ENCODE measurements at regions not wholly inside any gene's neighbourhood (a gene's known extent, or its start where the extent isn't known, plus 50 kb on each side); places are given as distances from the start of the nearest gene placed in this dataset.

DNA sequence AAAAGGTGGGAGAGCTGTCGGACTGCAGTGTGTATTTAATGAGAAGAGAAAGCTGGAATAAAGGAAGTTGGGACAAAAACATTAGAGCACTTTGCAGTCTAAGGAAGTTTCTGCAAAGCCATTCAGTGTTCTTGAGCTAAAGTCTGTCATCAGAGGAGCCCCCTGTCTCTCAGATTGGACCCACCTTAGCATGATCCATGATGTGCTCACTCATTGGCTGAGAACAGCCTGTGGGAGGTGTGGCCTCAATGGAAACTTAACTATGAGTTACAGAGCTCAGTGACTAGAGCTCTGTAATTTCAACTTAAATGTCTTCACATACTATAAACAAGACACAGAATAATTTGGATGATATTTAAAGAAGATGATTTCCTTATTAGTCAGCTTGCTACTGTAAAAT lies 437.0 kb downstream of the BTBD3 start (continued):
- TF ChIP-seq AFF4 (CRISPR knock-in tag; IDR thresholded peaks at IDR 0.05; ENCODE audit: borderline replicate concordance) (no peak), IRF1 (CRISPR knock-in tag; IDR thresholded peaks at IDR 0.05) (no peak), MXD4 (CRISPR knock-in tag; IDR thresholded peaks at IDR 0.05; ENCODE audit: borderline replicate concordance) (no peak), ETV6 (CRISPR knock-in tag; IDR thresholded peaks at IDR 0.05) (no peak), ZBTB21 (CRISPR knock-in tag; IDR thresholded peaks at IDR 0.05; ENCODE audit: borderline replicate concordance) (no peak), PRRX2 (CRISPR knock-in tag; IDR thresholded peaks at IDR 0.05) (no peak), NFYB (CRISPR knock-in tag; conservative IDR thresholded peaks at IDR 0.05; ENCODE audit: low read depth) (no peak)
- TF ChIP-seq, protein P1, sequence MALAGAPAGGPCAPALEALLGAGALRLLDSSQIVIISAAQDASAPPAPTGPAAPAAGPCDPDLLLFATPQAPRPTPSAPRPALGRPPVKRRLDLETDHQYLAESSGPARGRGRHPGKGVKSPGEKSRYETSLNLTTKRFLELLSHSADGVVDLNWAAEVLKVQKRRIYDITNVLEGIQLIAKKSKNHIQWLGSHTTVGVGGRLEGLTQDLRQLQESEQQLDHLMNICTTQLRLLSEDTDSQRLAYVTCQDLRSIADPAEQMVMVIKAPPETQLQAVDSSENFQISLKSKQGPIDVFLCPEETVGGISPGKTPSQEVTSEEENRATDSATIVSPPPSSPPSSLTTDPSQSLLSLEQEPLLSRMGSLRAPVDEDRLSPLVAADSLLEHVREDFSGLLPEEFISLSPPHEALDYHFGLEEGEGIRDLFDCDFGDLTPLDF (CRISPR knock-in tag; IDR thresholded peaks at IDR 0.05) = no peak

GRCh38 chr20:12355185-12355584 lies 437.5 kb downstream of the BTBD3 start:
- POLR2A ChIA-PET = no interaction called here
- H3K9me3 Mint-ChIP-seq = peaks cover 10% of the 10 kb centered on the region; the same call in 1 of the 2 replicates
- peaks cover 27% of the 10 kb centered on the region for H3K4me1 Mint-ChIP-seq
- TF ChIP-seq, protein P2, sequence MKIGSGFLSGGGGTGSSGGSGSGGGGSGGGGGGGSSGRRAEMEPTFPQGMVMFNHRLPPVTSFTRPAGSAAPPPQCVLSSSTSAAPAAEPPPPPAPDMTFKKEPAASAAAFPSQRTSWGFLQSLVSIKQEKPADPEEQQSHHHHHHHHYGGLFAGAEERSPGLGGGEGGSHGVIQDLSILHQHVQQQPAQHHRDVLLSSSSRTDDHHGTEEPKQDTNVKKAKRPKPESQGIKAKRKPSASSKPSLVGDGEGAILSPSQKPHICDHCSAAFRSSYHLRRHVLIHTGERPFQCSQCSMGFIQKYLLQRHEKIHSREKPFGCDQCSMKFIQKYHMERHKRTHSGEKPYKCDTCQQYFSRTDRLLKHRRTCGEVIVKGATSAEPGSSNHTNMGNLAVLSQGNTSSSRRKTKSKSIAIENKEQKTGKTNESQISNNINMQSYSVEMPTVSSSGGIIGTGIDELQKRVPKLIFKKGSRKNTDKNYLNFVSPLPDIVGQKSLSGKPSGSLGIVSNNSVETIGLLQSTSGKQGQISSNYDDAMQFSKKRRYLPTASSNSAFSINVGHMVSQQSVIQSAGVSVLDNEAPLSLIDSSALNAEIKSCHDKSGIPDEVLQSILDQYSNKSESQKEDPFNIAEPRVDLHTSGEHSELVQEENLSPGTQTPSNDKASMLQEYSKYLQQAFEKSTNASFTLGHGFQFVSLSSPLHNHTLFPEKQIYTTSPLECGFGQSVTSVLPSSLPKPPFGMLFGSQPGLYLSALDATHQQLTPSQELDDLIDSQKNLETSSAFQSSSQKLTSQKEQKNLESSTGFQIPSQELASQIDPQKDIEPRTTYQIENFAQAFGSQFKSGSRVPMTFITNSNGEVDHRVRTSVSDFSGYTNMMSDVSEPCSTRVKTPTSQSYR (CRISPR knock-in tag; IDR thresholded peaks at IDR 0.05) = no peak
- TF ChIP-seq ATF3 (CRISPR knock-in tag; conservative IDR thresholded peaks at IDR 0.05) (no peak), GTF2I (CRISPR knock-in tag; conservative IDR thresholded peaks at IDR 0.05) (no peak)
- no peak for DNase-seq (ENCODE audit: low spot score)
- no peaks in the 10 kb centered on the region for H3K36me3 Mint-ChIP-seq
- CTCF ChIA-PET = interaction anchor here (1.5 kb wide), 1 partner anchor 343 kb away, joined by 6 read pairs; no protein-coding TSS in a partner anchor
- no peak for ATAC-seq
- no peak overlapping the region for H3K27ac Mint-ChIP-seq
- no peaks in the 10 kb centered on the region for H3K27me3 Mint-ChIP-seq (ENCODE audit: low read depth)
- no peak overlapping the region for H3K4me3 Mint-ChIP-seq

DNA sequence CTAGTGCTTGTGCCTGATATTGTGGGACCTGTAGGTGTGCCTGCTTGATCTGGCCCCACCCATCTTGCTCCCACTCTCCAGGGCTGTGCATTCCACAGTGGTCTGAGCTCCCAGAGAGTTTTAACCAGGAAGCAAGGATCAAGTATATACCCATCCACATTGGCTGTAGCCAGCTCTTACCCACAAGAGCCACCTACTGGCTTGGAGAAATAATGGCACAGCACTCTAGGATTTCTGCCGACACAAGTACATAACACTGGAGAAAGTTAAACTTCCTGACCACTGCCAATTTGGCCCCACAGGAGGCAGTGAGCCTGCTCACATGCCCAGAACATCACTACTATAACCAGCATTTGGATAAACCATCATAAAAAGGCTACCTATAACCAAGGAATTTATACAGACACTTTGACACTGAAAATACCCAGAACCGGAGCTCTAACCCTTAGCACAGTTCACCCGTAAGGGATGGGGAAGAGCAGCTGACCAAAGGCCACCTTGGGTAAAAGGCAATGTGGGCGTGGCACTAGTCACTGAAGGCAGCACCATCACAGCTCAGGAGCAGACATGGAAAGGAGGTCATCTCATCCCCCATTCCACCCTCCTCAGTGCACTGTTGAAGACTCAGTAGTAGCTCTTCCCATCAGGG lies 440.4 kb downstream of the BTBD3 start:
- Mint-ChIP-seq H3K9me3 (peaks cover 10% of the 10 kb centered on the region; the same call in 1 of the 2 replicates), H3K27ac (no peak overlapping the region), H3K36me3 (no peaks in the 10 kb centered on the region), H3K4me1 (peaks cover 15% of the 10 kb centered on the region), H3K4me3 (no peak overlapping the region), H3K27me3 (ENCODE audit: low read depth) (no peaks in the 10 kb centered on the region)
- DNase-seq (ENCODE audit: low spot score) (peak; percentile 17), ATAC-seq (peak; percentile 96)
- TF ChIP-seq AFF4 (CRISPR knock-in tag; IDR thresholded peaks at IDR 0.05; ENCODE audit: borderline replicate concordance) = no peak
- TF ChIP-seq, protein P3, sequence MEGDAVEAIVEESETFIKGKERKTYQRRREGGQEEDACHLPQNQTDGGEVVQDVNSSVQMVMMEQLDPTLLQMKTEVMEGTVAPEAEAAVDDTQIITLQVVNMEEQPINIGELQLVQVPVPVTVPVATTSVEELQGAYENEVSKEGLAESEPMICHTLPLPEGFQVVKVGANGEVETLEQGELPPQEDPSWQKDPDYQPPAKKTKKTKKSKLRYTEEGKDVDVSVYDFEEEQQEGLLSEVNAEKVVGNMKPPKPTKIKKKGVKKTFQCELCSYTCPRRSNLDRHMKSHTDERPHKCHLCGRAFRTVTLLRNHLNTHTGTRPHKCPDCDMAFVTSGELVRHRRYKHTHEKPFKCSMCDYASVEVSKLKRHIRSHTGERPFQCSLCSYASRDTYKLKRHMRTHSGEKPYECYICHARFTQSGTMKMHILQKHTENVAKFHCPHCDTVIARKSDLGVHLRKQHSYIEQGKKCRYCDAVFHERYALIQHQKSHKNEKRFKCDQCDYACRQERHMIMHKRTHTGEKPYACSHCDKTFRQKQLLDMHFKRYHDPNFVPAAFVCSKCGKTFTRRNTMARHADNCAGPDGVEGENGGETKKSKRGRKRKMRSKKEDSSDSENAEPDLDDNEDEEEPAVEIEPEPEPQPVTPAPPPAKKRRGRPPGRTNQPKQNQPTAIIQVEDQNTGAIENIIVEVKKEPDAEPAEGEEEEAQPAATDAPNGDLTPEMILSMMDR (IDR thresholded peaks at IDR 0.05) = peak; percentile 26; the same call in 1 of the 2 replicates
- POLR2A ChIA-PET = no interaction called here
- CTCF ChIA-PET = interaction anchor here (0.5 to 2.2 kb wide), 44 partner anchors 8 to 789 kb away, joined by 3 to 30 read pairs (median 3); partner anchors contain the start of gene BTBD3

Measured in WTC11 (cell line).